ENCODE measurements at regions not wholly inside any gene's neighbourhood (a gene's known extent, or its start where the extent isn't known, plus 50 kb on each side); places are given as distances from the start of the nearest gene placed in this dataset.

DNA sequence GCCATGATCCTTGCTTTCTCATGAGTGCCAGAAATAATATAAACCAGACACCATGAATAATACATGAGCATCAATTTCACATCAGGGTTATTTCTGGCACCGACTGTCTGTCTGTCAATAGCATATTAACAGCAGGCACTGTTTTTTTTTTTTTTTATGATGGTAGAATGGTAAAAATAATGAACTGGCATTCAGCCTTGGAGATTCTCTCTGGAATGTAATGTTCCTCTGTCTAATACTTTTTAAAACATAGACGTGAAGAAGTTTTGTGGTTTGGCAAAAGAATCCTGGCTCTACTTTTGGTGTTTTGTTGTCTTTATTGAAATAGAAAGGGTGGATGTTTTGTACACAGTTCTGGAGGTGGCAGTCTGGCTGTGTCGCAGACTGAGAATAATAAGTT, 874.6 kb upstream of the PRKX start:
- no peak overlapping the region for H3K4me3 ChIP-seq
- no peak overlapping the region for H3K27ac ChIP-seq
- TF ChIP-seq, protein P1, sequence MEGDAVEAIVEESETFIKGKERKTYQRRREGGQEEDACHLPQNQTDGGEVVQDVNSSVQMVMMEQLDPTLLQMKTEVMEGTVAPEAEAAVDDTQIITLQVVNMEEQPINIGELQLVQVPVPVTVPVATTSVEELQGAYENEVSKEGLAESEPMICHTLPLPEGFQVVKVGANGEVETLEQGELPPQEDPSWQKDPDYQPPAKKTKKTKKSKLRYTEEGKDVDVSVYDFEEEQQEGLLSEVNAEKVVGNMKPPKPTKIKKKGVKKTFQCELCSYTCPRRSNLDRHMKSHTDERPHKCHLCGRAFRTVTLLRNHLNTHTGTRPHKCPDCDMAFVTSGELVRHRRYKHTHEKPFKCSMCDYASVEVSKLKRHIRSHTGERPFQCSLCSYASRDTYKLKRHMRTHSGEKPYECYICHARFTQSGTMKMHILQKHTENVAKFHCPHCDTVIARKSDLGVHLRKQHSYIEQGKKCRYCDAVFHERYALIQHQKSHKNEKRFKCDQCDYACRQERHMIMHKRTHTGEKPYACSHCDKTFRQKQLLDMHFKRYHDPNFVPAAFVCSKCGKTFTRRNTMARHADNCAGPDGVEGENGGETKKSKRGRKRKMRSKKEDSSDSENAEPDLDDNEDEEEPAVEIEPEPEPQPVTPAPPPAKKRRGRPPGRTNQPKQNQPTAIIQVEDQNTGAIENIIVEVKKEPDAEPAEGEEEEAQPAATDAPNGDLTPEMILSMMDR (IDR thresholded peaks at IDR 0.05): no peak
- H3K36me3 ChIP-seq: no peaks in the 10 kb centered on the region
- H3K9me3 ChIP-seq: peaks cover 0 to 4% (median 0%) of the 10 kb centered on the region in 11 donors
- 67 to 70% methylated on average over 3 of the region's 3 CpGs for WGBS, 2 donors
- DNase-seq: no peak
- H3K27me3 ChIP-seq: no peaks in the 10 kb centered on the region
- no peak for ATAC-seq
- no peaks in the 10 kb centered on the region for H3K4me1 ChIP-seq
- intact Hi-C loops (cut with DNase I): no loop called here

- Histone ChIP-seq H3K27ac (no peak overlapping the region), H3K36me3 (no peaks in the 10 kb centered on the region), H3K9me3 (peaks cover 0 to 7% (median 0%) of the 10 kb centered on the region in 11 donors), H3K4me1 (no peaks in the 10 kb centered on the region), H3K27me3 (no peaks in the 10 kb centered on the region), H3K4me3 (no peak overlapping the region)
- DNase-seq (no peak), ATAC-seq (no peak)
- WGBS, 2 donors: 80 to 89% methylated on average over 5 of the region's 5 CpGs
- TF ChIP-seq, protein P1 (IDR thresholded peaks at IDR 0.05): no peak
- intact Hi-C loops (cut with DNase I): no loop called here
Measured at GRCh38 chrX:4579999-4580398, 866.5 kb upstream of the PRKX start.

DNA sequence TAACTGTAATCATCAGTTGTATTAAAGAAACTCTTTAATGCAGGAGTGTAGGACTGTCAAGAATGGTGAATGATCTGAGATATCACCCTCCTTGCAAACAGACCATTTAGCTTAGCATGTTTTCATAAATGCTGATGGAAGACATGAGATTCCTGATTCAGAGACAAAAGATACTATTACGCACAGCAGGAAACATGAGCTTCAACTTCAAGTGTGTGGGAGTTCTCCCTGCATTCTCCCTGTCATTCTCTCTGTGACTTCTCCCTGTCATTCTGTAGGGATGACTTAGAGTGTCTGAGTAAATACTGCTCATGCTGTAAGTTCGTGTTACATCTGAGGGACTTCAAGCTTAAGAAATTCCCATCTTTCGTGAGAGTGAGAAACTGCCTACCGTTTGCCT, 866.0 kb upstream of the PRKX start:
- ATAC-seq (no peak), DNase-seq (no peak)
- H3K4me3 ChIP-seq: no peak overlapping the region
- no peaks in the 10 kb centered on the region for H3K36me3 ChIP-seq
- intact Hi-C loops (cut with DNase I): no loop called here
- H3K27me3 ChIP-seq: no peaks in the 10 kb centered on the region
- TF ChIP-seq, protein P1 (IDR thresholded peaks at IDR 0.05): no peak
- H3K9me3 ChIP-seq: peaks cover 0 to 7% (median 0%) of the 10 kb centered on the region in 11 donors
- WGBS, 2 donors: 61 to 73% methylated on average over 4 of the region's 4 CpGs
- H3K27ac ChIP-seq: no peak overlapping the region
- H3K4me1 ChIP-seq: no peaks in the 10 kb centered on the region

GRCh38 chrX:4572691-4573090, 859.2 kb upstream of the PRKX start:
- Histone ChIP-seq H3K9me3 (peaks cover 0 to 9% (median 0%) of the 10 kb centered on the region in 11 donors), H3K4me1 (no peaks in the 10 kb centered on the region), H3K27ac (no peak overlapping the region), H3K4me3 (no peak overlapping the region), H3K27me3 (no peaks in the 10 kb centered on the region), H3K36me3 (no peaks in the 10 kb centered on the region)
- TF ChIP-seq, protein P1 (IDR thresholded peaks at IDR 0.05): no peak
- intact Hi-C loops (cut with DNase I): no loop called here
- no peak for ATAC-seq
- DNase-seq: no peak

DNA sequence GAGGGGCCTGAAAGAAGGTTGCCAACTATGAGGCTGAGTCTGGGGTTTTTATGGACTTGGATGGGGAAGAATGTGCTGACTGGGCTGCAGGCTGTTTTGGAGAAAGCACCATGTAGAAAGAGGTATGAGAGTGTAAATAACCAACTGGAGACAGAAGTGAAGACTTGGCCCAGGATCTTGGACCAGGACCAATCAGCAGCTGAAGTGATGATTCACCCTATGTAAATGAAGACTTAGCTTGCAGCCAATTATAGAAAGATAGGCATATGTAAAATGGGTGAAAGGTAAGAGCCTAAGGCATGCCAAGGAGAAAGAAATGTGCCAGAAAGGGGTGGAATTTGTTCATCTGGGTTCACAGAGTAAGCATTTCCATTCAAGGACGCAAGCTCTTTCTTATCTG, 856.7 kb upstream of the PRKX start:
- Histone ChIP-seq H3K4me1 (no peaks in the 10 kb centered on the region), H3K9me3 (peaks cover 0 to 10% (median 0%) of the 10 kb centered on the region in 11 donors), H3K36me3 (no peaks in the 10 kb centered on the region), H3K27me3 (no peaks in the 10 kb centered on the region), H3K4me3 (no peak overlapping the region), H3K27ac (no peak overlapping the region)
- 58 to 63% methylated on average over 1 of the region's 1 CpG for WGBS, 2 donors
- intact Hi-C loops (cut with DNase I): no loop called here
- no peak for DNase-seq
- TF ChIP-seq, protein P1 (IDR thresholded peaks at IDR 0.05): no peak
- no peak for ATAC-seq
